OCI-LY1 (cell line): ENCODE measurements at regions not wholly inside any gene's neighbourhood (a gene's known extent, or its start where the extent isn't known, plus 50 kb on each side); places are given as distances from the start of the nearest gene placed in this dataset.
"Not testable (repeated sequence)": the region's sequence is repeated elsewhere in the genome, so short reads cannot be mapped to it uniquely, and the experiment has no call there.

ENCODE experiments used
- H2AFZ ChIP-seq: fragments of 200-600 bp; sonication (generic), shearing (Covaris generic); 2 replicates; pipeline ENCODE4 v1.6.0; 2014; ENCODE audit warnings: antibody characterized with exemption, mild to moderate bottlenecking, low read length
- H3F3A ChIP-seq: fragments of 200-600 bp; sonication (generic), shearing (Covaris generic); 2 replicates; pipeline ENCODE4 v1.6.0; 2014; ENCODE audit warnings: mild to moderate bottlenecking, antibody characterized with exemption, low read length, moderate library complexity; ENCODE audit not compliant: insufficient read depth
- H3K27ac ChIP-seq: fragments of 200-600 bp; sonication (generic); 2 replicates; pipeline ENCODE4 v1.5.1; 2014; ENCODE audit warnings: low read length, mixed run types, mild to moderate bottlenecking, low read depth; ENCODE audit not compliant: poor library complexity, severe bottlenecking
- H3K27me3 ChIP-seq: fragments of 200-600 bp; sonication (generic); 2 replicates; pipeline ENCODE4 v1.6.0; 2014; ENCODE audit warnings: antibody characterized with exemption, mild to moderate bottlenecking, low read length, moderate library complexity; ENCODE audit not compliant: insufficient read depth
- H3K36me3 ChIP-seq: fragments of 200-600 bp; sonication (generic); 2 replicates; pipeline ENCODE4 v1.6.1; 2014; ENCODE audit warnings: mild to moderate bottlenecking, antibody characterized with exemption, low read length, moderate library complexity, mixed read lengths; ENCODE audit not compliant: insufficient read depth
- H3K4me1 ChIP-seq: fragments of 200-600 bp; sonication (generic); 2 replicates; pipeline ENCODE4 v1.5.1; 2014; ENCODE audit warnings: mild to moderate bottlenecking, low read length, moderate library complexity; ENCODE audit not compliant: insufficient read depth, severe bottlenecking
- H3K4me2 ChIP-seq: fragments of 200-600 bp; sonication (generic), shearing (Covaris generic); 2 replicates; pipeline ENCODE4 v1.6.1; 2014; ENCODE audit warnings: low read length
- H3K4me3 ChIP-seq: fragments of 200-600 bp; sonication (generic); 2 replicates; pipeline ENCODE4 v1.5.1; 2014; ENCODE audit warnings: low read length, low read depth, mild to moderate bottlenecking, mixed read lengths; ENCODE audit not compliant: poor library complexity, severe bottlenecking
- H3K79me2 ChIP-seq: fragments of 200-600 bp; shearing (Covaris generic); 2 replicates; pipeline ENCODE4 v1.6.1; 2016; ENCODE audit warnings: mixed run types, low read length, mixed read lengths; ENCODE audit not compliant: insufficient read depth
- H3K9ac ChIP-seq: fragments of 200-600 bp; sonication (generic), shearing (Covaris generic); 2 replicates; pipeline ENCODE4 v1.6.1; 2014; ENCODE audit warnings: mild to moderate bottlenecking, low read length, mixed read lengths
- H3K9me2 ChIP-seq: fragments of 200-600 bp; sonication (generic), shearing (Covaris generic); 2 replicates; pipeline ENCODE4 v1.6.1; 2014; ENCODE audit warnings: low read depth, mild to moderate bottlenecking, low read length, mixed read lengths
- H3K9me3 ChIP-seq: fragments of 200-600 bp; shearing (Covaris generic); 2 replicates; pipeline ENCODE4 v1.6.1; 2014; ENCODE audit warnings: low read length, mixed read lengths
- H4K20me1 ChIP-seq: fragments of 200-600 bp; sonication (generic), shearing (Covaris generic); 2 replicates; pipeline ENCODE4 v1.6.0; 2016; ENCODE audit warnings: mild to moderate bottlenecking, low read length; ENCODE audit not compliant: insufficient read depth
- EZH2 ChIP-seq: fragments of 200-600 bp; sonication (generic), shearing (Covaris generic); IDR thresholded peaks from 2 replicates; pipeline ENCODE4 v1.8.0; 2017; ENCODE audit warnings: borderline replicate concordance, mixed run types, mild to moderate bottlenecking, antibody characterized with exemption, low read length, moderate library complexity, mixed read lengths
- TF ChIP-seq, protein P1 (sequence below): fragments of 200-600 bp; sonication (generic), shearing (Covaris generic); IDR thresholded peaks from 2 replicates; pipeline ENCODE4 v1.5.1; 2017; ENCODE audit warnings: mild to moderate bottlenecking, antibody characterized with exemption, low read length, moderate library complexity, mixed read lengths

DNA sequence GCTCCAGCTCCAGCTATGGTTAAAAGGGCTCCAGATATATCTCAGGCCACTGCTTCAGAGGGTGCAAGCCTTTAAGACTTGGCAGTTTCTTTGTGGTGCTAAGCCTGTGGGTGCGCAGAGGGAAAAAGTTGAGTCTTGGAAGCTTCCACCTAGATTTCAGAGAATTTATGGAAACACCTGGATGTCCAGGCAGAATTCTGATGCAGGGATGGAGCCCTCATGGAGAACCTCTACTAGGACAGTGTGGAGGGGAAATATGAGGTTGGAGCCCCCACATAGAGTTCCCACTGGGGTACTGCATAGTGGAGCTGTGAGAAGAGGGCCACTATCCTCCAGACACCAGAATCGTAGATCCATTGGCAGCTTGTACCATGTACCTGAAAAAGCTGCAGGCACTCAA lies 69.9 kb downstream of the SDR9C7 start:
- Histone ChIP-seq H3K79me2 (no peaks in the 10 kb centered on the region), H3K27me3 (no peaks in the 10 kb centered on the region)

DNA sequence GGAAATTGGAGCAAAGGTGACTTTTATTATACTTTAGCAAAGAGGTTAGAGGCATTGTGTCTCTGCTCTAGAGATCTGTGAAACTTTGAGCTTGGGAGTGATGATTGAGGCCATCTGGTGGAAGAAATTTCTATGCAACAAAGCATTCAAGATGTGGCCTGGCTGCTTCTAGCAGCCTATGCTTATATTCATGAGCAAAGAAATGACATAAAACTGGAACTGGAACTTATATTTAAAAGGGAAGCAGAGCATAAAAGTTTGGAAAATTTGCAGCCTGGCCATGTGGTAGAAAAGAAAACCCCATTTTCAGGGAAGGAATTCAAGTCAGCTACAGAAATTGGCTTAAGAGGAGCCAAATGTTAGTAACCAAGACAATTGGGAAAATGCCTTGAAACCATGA lies 70.4 kb downstream of the SDR9C7 start:
- H3K4me2 ChIP-seq = no peak overlapping the region
- H3K27me3 ChIP-seq = no peaks in the 10 kb centered on the region
- no peak overlapping the region for H3K9ac ChIP-seq
- no peaks in the 10 kb centered on the region for H3K9me2 ChIP-seq
- H3K4me1 ChIP-seq = no peaks in the 10 kb centered on the region
- no peak overlapping the region for H3K27ac ChIP-seq
- H3K9me3 ChIP-seq = peaks cover 15% of the 10 kb centered on the region; the same call in 1 of the 2 replicates
- TF ChIP-seq, protein P1, sequence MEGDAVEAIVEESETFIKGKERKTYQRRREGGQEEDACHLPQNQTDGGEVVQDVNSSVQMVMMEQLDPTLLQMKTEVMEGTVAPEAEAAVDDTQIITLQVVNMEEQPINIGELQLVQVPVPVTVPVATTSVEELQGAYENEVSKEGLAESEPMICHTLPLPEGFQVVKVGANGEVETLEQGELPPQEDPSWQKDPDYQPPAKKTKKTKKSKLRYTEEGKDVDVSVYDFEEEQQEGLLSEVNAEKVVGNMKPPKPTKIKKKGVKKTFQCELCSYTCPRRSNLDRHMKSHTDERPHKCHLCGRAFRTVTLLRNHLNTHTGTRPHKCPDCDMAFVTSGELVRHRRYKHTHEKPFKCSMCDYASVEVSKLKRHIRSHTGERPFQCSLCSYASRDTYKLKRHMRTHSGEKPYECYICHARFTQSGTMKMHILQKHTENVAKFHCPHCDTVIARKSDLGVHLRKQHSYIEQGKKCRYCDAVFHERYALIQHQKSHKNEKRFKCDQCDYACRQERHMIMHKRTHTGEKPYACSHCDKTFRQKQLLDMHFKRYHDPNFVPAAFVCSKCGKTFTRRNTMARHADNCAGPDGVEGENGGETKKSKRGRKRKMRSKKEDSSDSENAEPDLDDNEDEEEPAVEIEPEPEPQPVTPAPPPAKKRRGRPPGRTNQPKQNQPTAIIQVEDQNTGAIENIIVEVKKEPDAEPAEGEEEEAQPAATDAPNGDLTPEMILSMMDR = no peak
- TF ChIP-seq EZH2 = no peak
- H2AFZ ChIP-seq = no peak overlapping the region
- H3K4me3 ChIP-seq = no peak overlapping the region
- H3F3A ChIP-seq = no peaks in the 10 kb centered on the region
- no peaks in the 10 kb centered on the region for H4K20me1 ChIP-seq
- no peaks in the 10 kb centered on the region for H3K79me2 ChIP-seq
- H3K36me3 ChIP-seq = no peaks in the 10 kb centered on the region

More for the DNA sequence above, 69.9 kb downstream of the SDR9C7 start:
- Histone ChIP-seq H2AFZ (no peak overlapping the region), H3F3A (no peaks in the 10 kb centered on the region), H3K27ac (no peak overlapping the region), H4K20me1 (no peaks in the 10 kb centered on the region), H3K9me2 (no peaks in the 10 kb centered on the region), H3K4me3 (no peak overlapping the region), H3K9me3 (peaks cover 15% of the 10 kb centered on the region; the same call in 1 of the 2 replicates), H3K4me2 (no peak overlapping the region), H3K36me3 (no peaks in the 10 kb centered on the region), H3K4me1 (no peaks in the 10 kb centered on the region), H3K9ac (no peak overlapping the region)
- no peak for TF ChIP-seq EZH2
- TF ChIP-seq, protein P1 = no peak

DNA sequence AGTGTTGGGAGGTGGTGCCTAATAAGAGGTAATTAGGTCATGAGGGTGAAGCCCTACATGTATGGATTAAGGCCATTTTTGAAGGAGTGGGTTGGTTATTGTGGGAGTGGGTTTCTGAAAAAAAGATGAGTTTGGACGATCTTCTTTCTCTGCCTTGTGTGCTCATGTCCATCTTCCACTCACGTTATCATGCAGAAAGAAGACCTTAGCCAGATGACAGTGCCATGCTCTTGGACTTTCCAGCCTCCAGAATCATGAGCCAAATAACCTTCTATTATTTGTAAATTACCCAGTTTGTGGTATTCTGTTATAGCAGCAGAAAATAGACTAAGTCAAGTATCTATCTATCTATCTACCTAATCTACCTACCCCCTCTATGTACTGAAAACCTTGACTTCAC lies 71.9 kb downstream of the SDR9C7 start:
- H3K9me2 ChIP-seq = no peaks in the 10 kb centered on the region
- H3K4me2 ChIP-seq = no peak overlapping the region
- TF ChIP-seq EZH2 = no peak
- TF ChIP-seq, protein P1 = no peak
- H3K4me1 ChIP-seq = no peaks in the 10 kb centered on the region
- H3K4me3 ChIP-seq = no peak overlapping the region
- no peak overlapping the region for H3K27ac ChIP-seq
- no peaks in the 10 kb centered on the region for H3K27me3 ChIP-seq
- H4K20me1 ChIP-seq = no peaks in the 10 kb centered on the region
- no peaks in the 10 kb centered on the region for H3F3A ChIP-seq
- H3K9me3 ChIP-seq = peaks cover 15% of the 10 kb centered on the region; the same call in 1 of the 2 replicates
- H3K9ac ChIP-seq = no peak overlapping the region
- no peaks in the 10 kb centered on the region for H3K36me3 ChIP-seq
- H2AFZ ChIP-seq = no peak overlapping the region
- no peaks in the 10 kb centered on the region for H3K79me2 ChIP-seq

DNA sequence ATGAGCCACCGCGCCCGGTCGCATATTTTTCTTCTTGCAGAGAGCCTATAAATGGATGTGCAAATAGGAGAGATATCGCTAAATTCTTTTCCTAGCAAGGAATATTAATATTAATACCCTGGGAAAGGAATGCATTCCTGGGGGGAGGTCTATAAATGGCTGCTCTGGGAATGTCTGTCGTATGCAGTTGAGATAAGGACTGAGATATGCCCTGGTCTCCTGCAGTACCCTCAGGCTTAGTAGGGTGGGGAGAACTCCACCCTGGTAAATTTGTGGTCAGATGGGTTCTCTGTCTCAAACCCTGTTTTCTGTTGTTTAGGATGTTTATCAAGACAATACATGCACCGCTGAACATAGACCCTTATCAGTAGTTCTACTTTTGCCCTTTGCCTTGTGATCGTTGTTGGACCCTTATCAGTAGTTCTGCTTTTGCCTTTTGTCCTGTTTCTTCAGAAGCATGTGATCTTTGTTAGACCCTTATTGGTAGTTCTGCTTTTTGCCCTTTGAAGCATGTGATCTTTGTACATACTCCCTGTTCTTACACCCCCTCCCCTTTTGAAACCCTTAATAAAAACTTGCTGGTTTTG lies 80.7 kb downstream of the SDR9C7 start:
- H3K36me3 ChIP-seq, H3K79me2 ChIP-seq, H4K20me1 ChIP-seq, H3K4me2 ChIP-seq, H3K4me3 ChIP-seq, H3F3A ChIP-seq, H3K27me3 ChIP-seq, H3K9me2 ChIP-seq, H2AFZ ChIP-seq, H3K27ac ChIP-seq, H3K9ac ChIP-seq, H3K9me3 ChIP-seq, H3K4me1 ChIP-seq: not testable (repeated sequence)
